Bronchial epithelial cell (primary cell): ENCODE measurements at regions not wholly inside any gene's neighbourhood (a gene's known extent, or its start where the extent isn't known, plus 50 kb on each side); places are given as distances from the start of the nearest gene placed in this dataset.

Experiments
- DNase-seq: peaks from one replicate; pipeline ENCODE4 v3.0.0-alpha.2; 2010; ENCODE audit warnings: low read depth
- FAIRE-seq: peaks from 2 replicates; lab custom pipeline; 2011; peaks lifted over from hg19 to GRCh38; lab: Jason Lieb, UNC
- H3K27me3 ChIP-seq: 2 replicates; pipeline ENCODE4 v1.5.1; 2011; ENCODE audit warnings: low read length; ENCODE audit not compliant: control insufficient read depth, insufficient read depth
- H3K36me3 ChIP-seq: 2 replicates; pipeline ENCODE4 v1.5.1; 2011; ENCODE audit warnings: low read length; ENCODE audit not compliant: control insufficient read depth, insufficient read depth
- H3K4me3 ChIP-seq: 2 replicates; pipeline ENCODE4 v1.5.1; 2011; ENCODE audit warnings: mild to moderate bottlenecking, low read depth, low read length, control low read depth
- CTCF ChIP-seq: IDR thresholded peaks from 2 replicates; pipeline ENCODE4 v1.5.1; 2011; ENCODE audit warnings: mild to moderate bottlenecking, moderate library complexity, low read length, control low read depth, inconsistent platforms; ENCODE audit not compliant: insufficient read depth, severe bottlenecking

GRCh38 chr9:109681301-109681700 is 98.7 kb upstream of the PALM2AKAP2 start:
- H3K27me3 ChIP-seq = peaks cover 2% of the 10 kb centered on the region
- no peak for FAIRE-seq
- H3K36me3 ChIP-seq = no peaks in the 10 kb centered on the region
- DNase-seq = no peak
- TF ChIP-seq CTCF = no peak
- H3K4me3 ChIP-seq = no peak overlapping the region

GRCh38 chr9:109682227-109682626 is 97.8 kb upstream of the PALM2AKAP2 start:
- H3K4me3 ChIP-seq = no peak overlapping the region
- no peaks in the 10 kb centered on the region for H3K36me3 ChIP-seq
- DNase-seq (no peak), FAIRE-seq (no peak)
- no peak for TF ChIP-seq CTCF
- peaks cover 2% of the 10 kb centered on the region for H3K27me3 ChIP-seq

- H3K36me3 ChIP-seq = no peaks in the 10 kb centered on the region
- H3K27me3 ChIP-seq = peaks cover 2% of the 10 kb centered on the region
- TF ChIP-seq CTCF = no peak
- FAIRE-seq (no peak), DNase-seq (peak; percentile 63)
- H3K4me3 ChIP-seq = no peak overlapping the region
These were observed 96.5 kb upstream of the PALM2AKAP2 start for GRCh38 chr9:109683521-109683920.

GRCh38 chr9:109689701-109690100 is 90.3 kb upstream of the PALM2AKAP2 start:
- FAIRE-seq (no peak), DNase-seq (no peak)
- Histone ChIP-seq H3K4me3 (no peak overlapping the region), H3K27me3 (peaks cover 2% of the 10 kb centered on the region), H3K36me3 (no peaks in the 10 kb centered on the region)
- no peak for TF ChIP-seq CTCF

- FAIRE-seq (no peak), DNase-seq (peak; percentile 18)
- TF ChIP-seq CTCF = no peak
- Histone ChIP-seq H3K36me3 (no peaks in the 10 kb centered on the region), H3K4me3 (no peak overlapping the region), H3K27me3 (no peaks in the 10 kb centered on the region)
These were observed 81.0 kb upstream of the PALM2AKAP2 start for GRCh38 chr9:109699019-109699418.

GRCh38 chr9:109704546-109704945 is 75.5 kb upstream of the PALM2AKAP2 start:
- Histone ChIP-seq H3K4me3 (no peak overlapping the region), H3K27me3 (peaks cover 3% of the 10 kb centered on the region), H3K36me3 (no peaks in the 10 kb centered on the region)
- FAIRE-seq = no peak
- no peak for DNase-seq
- TF ChIP-seq CTCF = no peak
